IMR-90 (cell line): ENCODE measurements at regions not wholly inside any gene's neighbourhood (a gene's known extent, or its start where the extent isn't known, plus 50 kb on each side); places are given as distances from the start of the nearest gene placed in this dataset.

ENCODE experiments used
- ATAC-seq: fragments of 200-7000 bp; cut with Tn5 transposase; 2 replicates; pipeline ENCODE4 v1.9.1; 2020; ENCODE audit warnings: low read depth, mild to moderate bottlenecking, moderate library complexity
- BruUV-seq: library from RNA; stranded (reverse); fragments of 400-500 nt; replicated peaks from 2 replicates; lab custom pipeline; 2021; lab: Mats Ljungman, UMichigan
- CTCF ChIA-PET: fragments of 300-600 bp; formaldehyde crosslinking; extraction: SDS; loops from one replicate; lab custom pipeline; 2021; ENCODE audit warnings: antibody characterized with exemption; lab: Yijun Ruan, JAX
- POLR2A ChIA-PET: fragments of 300-600 bp; sonication (Branson Sonifier 250); formaldehyde crosslinking; loops from one replicate; lab custom pipeline; 2022; ENCODE audit warnings: antibody characterized with exemption; ENCODE audit not compliant: unreplicated experiment; lab: Charles Lee
- DNase-seq: peaks from one replicate; pipeline ENCODE4 v3.0.0; 2013
- H2AFZ ChIP-seq: replicated peaks from 2 replicates; pipeline ENCODE3; 2013; ENCODE audit warnings: low read length, mild to moderate bottlenecking; ENCODE audit not compliant: poor library complexity
- H2AK5ac ChIP-seq: 2 replicates; pipeline ENCODE4 v1.6.1; 2013; ENCODE audit warnings: low read depth, low read length, inconsistent platforms
- H2AK9ac ChIP-seq: replicated peaks from 2 replicates; pipeline ENCODE3; 2013; ENCODE audit warnings: mild to moderate bottlenecking, low read depth, low read length, moderate library complexity; ENCODE audit not compliant: poor library complexity
- H2BK120ac ChIP-seq: 2 replicates; pipeline ENCODE4 v1.6.1; 2013; ENCODE audit warnings: low read depth, low read length, inconsistent platforms
- H2BK15ac ChIP-seq: 3 replicates; pipeline ENCODE4 v1.6.1; 2013; ENCODE audit warnings: low read depth, low read length, inconsistent platforms
- H2BK20ac ChIP-seq: 2 replicates; pipeline ENCODE4 v1.6.1; 2013; ENCODE audit warnings: low read depth, mild to moderate bottlenecking, inconsistent platforms, low read length, moderate library complexity
- H2BK5ac ChIP-seq: 2 replicates; pipeline ENCODE4 v1.6.1; 2013; ENCODE audit warnings: mild to moderate bottlenecking, low read depth, low read length, inconsistent platforms; ENCODE audit not compliant: poor library complexity, severe bottlenecking
- H3K14ac ChIP-seq: replicated peaks from 2 replicates; pipeline ENCODE4 v1.6.1; 2013; ENCODE audit warnings: low read depth, low read length, inconsistent platforms
- H3K18ac ChIP-seq: 2 replicates; pipeline ENCODE4 v1.6.1; 2013; ENCODE audit warnings: low read depth, low read length, control low read depth
- H3K23ac ChIP-seq: 2 replicates; pipeline ENCODE4 v1.6.1; 2013; ENCODE audit warnings: low read depth, low read length, inconsistent platforms
- H3K27ac ChIP-seq: 2 replicates; pipeline ENCODE4 v1.5.1; 2013; ENCODE audit warnings: mild to moderate bottlenecking, control low read depth, low read length; ENCODE audit not compliant: insufficient read depth
- H3K27me3 ChIP-seq: 2 replicates; pipeline ENCODE4 v1.6.1; 2013; ENCODE audit warnings: low read length; ENCODE audit not compliant: control insufficient read depth, insufficient read depth
- H3K36me3 ChIP-seq: 2 replicates; pipeline ENCODE4 v1.6.1; 2013; ENCODE audit warnings: low read length, mixed read lengths; ENCODE audit not compliant: control insufficient read depth, insufficient read depth
- H3K4ac ChIP-seq: 2 replicates; pipeline ENCODE4 v1.6.1; 2013; ENCODE audit warnings: low read depth, low read length, inconsistent platforms
- H3K4me1 ChIP-seq: 2 replicates; pipeline ENCODE4 v1.6.1; 2013; ENCODE audit warnings: low read length, mixed read lengths; ENCODE audit not compliant: control insufficient read depth, insufficient read depth
- H3K4me2 ChIP-seq: 2 replicates; pipeline ENCODE4 v1.6.1; 2013; ENCODE audit warnings: low read depth, mild to moderate bottlenecking, control low read depth, low read length, moderate library complexity
- H3K4me3 ChIP-seq: 2 replicates; pipeline ENCODE4 v1.5.1; 2013; ENCODE audit warnings: low read depth, mild to moderate bottlenecking, control low read depth, low read length, moderate library complexity; ENCODE audit not compliant: insufficient read depth
- H3K56ac ChIP-seq: 2 replicates; pipeline ENCODE4 v1.6.1; 2013; ENCODE audit warnings: low read length, inconsistent platforms; ENCODE audit not compliant: insufficient read depth; ENCODE audit errors: extremely low read depth
- H3K79me1 ChIP-seq, 2 experiments: 2 replicates each; pipeline ENCODE4 v1.6.1; 2013; ENCODE audit warnings: low read length in 2 of 2, inconsistent platforms in 1 of 2, low read depth in 1 of 2
- H3K9ac ChIP-seq: 2 replicates; pipeline ENCODE4 v1.6.1; 2013; ENCODE audit warnings: low read depth, low read length, control low read depth
- H3K9me1 ChIP-seq: 2 replicates; pipeline ENCODE4 v1.6.1; 2013; ENCODE audit warnings: low read length, inconsistent platforms; ENCODE audit not compliant: insufficient read depth
- H3K9me3 ChIP-seq: 2 replicates; pipeline ENCODE4 v1.6.1; 2013; ENCODE audit warnings: low read length; ENCODE audit not compliant: control insufficient read depth, insufficient read depth
- H4K20me1 ChIP-seq: 2 replicates; pipeline ENCODE4 v1.6.1; 2013; ENCODE audit warnings: low read length, inconsistent platforms; ENCODE audit not compliant: insufficient read depth
- H4K5ac ChIP-seq: 2 replicates; pipeline ENCODE4 v1.6.1; 2013; ENCODE audit warnings: mild to moderate bottlenecking, low read depth, low read length, control low read depth
- H4K8ac ChIP-seq, 2 experiments: 2 replicates each; pipeline ENCODE4 v1.6.1; 2013; ENCODE audit warnings: low read depth in 2 of 2, low read length in 2 of 2, control low read depth in 1 of 2, inconsistent platforms in 1 of 2
- H4K91ac ChIP-seq: 2 replicates; pipeline ENCODE4 v1.6.1; 2013; ENCODE audit warnings: low read depth, low read length, inconsistent platforms; ENCODE audit not compliant: insufficient read depth
- RAD21 ChIP-seq: IDR thresholded peaks from 2 replicates; pipeline ENCODE4 v1.6.1; 2012; ENCODE audit warnings: low read length, improper control_type of control experiment
- WGBS, 2 experiments: methylation state at CpG; one replicate each; pipeline versions ENCODE4 v1.1.5 to v1.1.7; 2013; ENCODE audit warnings: missing lambda C conversion rate in 2 of 2; ENCODE audit not compliant: insufficient read length in 1 of 2; ENCODE audit errors: extremely low coverage in 2 of 2; 5-methylcytosine and 5-hydroxymethylcytosine counted together
- dilution Hi-C: fragments of 300-500 bp; cut with HindIII; formaldehyde crosslinking; loops from one replicate; pipeline ENCODE4 v1.14.3; 2018; ENCODE audit warnings: low sequenced_read_pairs; ENCODE audit not compliant: unreplicated experiment
- in situ Hi-C: fragments of 300-500 bp; cut with MboI; formaldehyde crosslinking; loops from 3 replicates; pipeline ENCODE4 v1.14.3; 2019; ENCODE audit warnings: low sequenced_read_pairs, inconsistent platforms, mixed read lengths
- intact Hi-C: fragments of 100-400 bp; cut with micrococcal nuclease; formaldehyde crosslinking; loops from 2 replicates; pipeline ENCODE4 v1.10.0; 2022

GRCh38 chr14:95449131-95449530 is 67.3 kb downstream of the SYNE3 start:
- Histone ChIP-seq H2AK9ac (no peak overlapping the region), H3K79me1 (no peaks in the 10 kb centered on the region), H3K27me3 (no peaks in the 10 kb centered on the region), H2AK5ac (no peak overlapping the region), H2BK120ac (no peak overlapping the region), H2BK5ac (no peak overlapping the region), H4K5ac (no peak overlapping the region), H3K36me3 (peaks cover 9% of the 10 kb centered on the region; the same call in 1 of the 2 replicates), H3K9me3 (no peaks in the 10 kb centered on the region), H3K4me2 (no peak overlapping the region), H3K9ac (no peak overlapping the region), H3K4me3 (no peak overlapping the region), H4K91ac (no peak overlapping the region), H2BK20ac (no peak overlapping the region), H3K27ac (no peak overlapping the region), H2AFZ (no peak overlapping the region), H3K23ac (no peak overlapping the region), H4K8ac (no peak overlapping the region), H2BK15ac (no peak overlapping the region), H3K4ac (no peak overlapping the region), H3K4me1 (no peaks in the 10 kb centered on the region), H3K18ac (no peak overlapping the region), H3K56ac (no peak overlapping the region), H4K20me1 (no peaks in the 10 kb centered on the region), H3K14ac (no peak overlapping the region), H3K9me1 (no peaks in the 10 kb centered on the region; the same call in 1 of the 2 replicates)
- dilution Hi-C loops = no loop called here
- 96% methylated on average over 4 of the region's 11 CpGs; no CpG with 5 or more reads in 1 of the 2 experiments for WGBS, 2 experiments
- in situ Hi-C loops = loop anchor here (25.0 kb wide), 1 partner anchor 313 kb away; no protein-coding TSS in a partner anchor
- DNase-seq = no peak
- POLR2A ChIA-PET = interaction anchor here (0.5 kb wide), 1 partner anchor 747 kb away, joined by 3 read pairs; no protein-coding TSS in a partner anchor
- no TSS peak for BruUV-seq
- TF ChIP-seq RAD21 = no peak
- no peak for ATAC-seq
- CTCF ChIA-PET = no interaction called here
- intact Hi-C loops = no loop called here
